Germinal center (tissue), 1 donor: ENCODE measurements at regions not wholly inside any gene's neighbourhood (a gene's known extent, or its start where the extent isn't known, plus 50 kb on each side); places are given as distances from the start of the nearest gene placed in this dataset.
"Not testable (repeated sequence)": the region's sequence is repeated elsewhere in the genome, so short reads cannot be mapped to it uniquely, and the experiment has no call there.

Experiments used
- DNase-seq: peaks from one replicate; pipeline ENCODE4 v3.0.0; 2012; ENCODE audit warnings: mixed read lengths, low spot score

GRCh38 chr6:112581015-112581414, 233.9 kb downstream of the RFPL4B start:
- no peak for DNase-seq

- DNase-seq: no peak
Measured at GRCh38 chr6:112590326-112590725, 243.2 kb downstream of the RFPL4B start.

GRCh38 chr6:112591329-112591728, 244.2 kb downstream of the RFPL4B start:
- DNase-seq: no peak

- DNase-seq: no peak
Measured at GRCh38 chr6:112592159-112592558, 245.0 kb downstream of the RFPL4B start.

- no peak for DNase-seq
Measured at GRCh38 chr6:112594886-112595594, 247.9 kb downstream of the RFPL4B start.

GRCh38 chr6:112595841-112596240, 248.7 kb downstream of the RFPL4B start:
- no peak for DNase-seq

GRCh38 chr6:112597176-112597575, 250.0 kb downstream of the RFPL4B start:
- DNase-seq: no peak

- DNase-seq: no peak
Measured at GRCh38 chr6:112600168-112600567, 253.0 kb downstream of the RFPL4B start.

GRCh38 chr6:112603726-112604125, 256.6 kb downstream of the RFPL4B start:
- no peak for DNase-seq

GRCh38 chr6:112606656-112607435, 259.7 kb downstream of the RFPL4B start:
- DNase-seq: no peak

GRCh38 chr6:112608925-112609324, 261.8 kb downstream of the RFPL4B start:
- DNase-seq: not testable (repeated sequence)

- DNase-seq: no peak
Measured at GRCh38 chr6:112613410-112613809, 266.3 kb downstream of the RFPL4B start.

GRCh38 chr6:112618849-112619248, 271.7 kb downstream of the RFPL4B start:
- no peak for DNase-seq

- DNase-seq: no peak
Measured at GRCh38 chr6:112620812-112621569, 273.9 kb downstream of the RFPL4B start.

- no peak for DNase-seq
Measured at GRCh38 chr6:112622036-112622435, 274.9 kb downstream of the RFPL4B start.

GRCh38 chr6:112626468-112627082, 279.4 kb downstream of the RFPL4B start:
- DNase-seq: no peak

- DNase-seq: no peak
Measured at GRCh38 chr6:112634376-112634775, 287.2 kb downstream of the RFPL4B start.

- DNase-seq: no peak
Measured at GRCh38 chr6:112636650-112637262, 289.6 kb downstream of the RFPL4B start.

- no peak for DNase-seq
Measured at GRCh38 chr6:112639391-112639831, 292.3 kb downstream of the RFPL4B start.

GRCh38 chr6:112640891-112641290, 293.8 kb downstream of the RFPL4B start:
- DNase-seq: no peak

GRCh38 chr6:112649853-112650252, 302.7 kb downstream of the RFPL4B start:
- no peak for DNase-seq

GRCh38 chr6:112651239-112651638, 304.1 kb downstream of the RFPL4B start:
- no peak for DNase-seq
